ENCODE measurements at regions not wholly inside any gene's neighbourhood (a gene's known extent, or its start where the extent isn't known, plus 50 kb on each side); places are given as distances from the start of the nearest gene placed in this dataset.

- TF ChIP-seq CTCF (tag by site-specific recombination; IDR thresholded peaks at IDR 0.05) (no peak), YY1 (tag by site-specific recombination; IDR thresholded peaks at IDR 0.05) (no peak), ZSCAN18 (tag by site-specific recombination; IDR thresholded peaks at IDR 0.05) (no peak), ZNF530 (tag by site-specific recombination; IDR thresholded peaks at IDR 0.05; ENCODE audit: low read depth) (no peak), BCL11A (tag by site-specific recombination; IDR thresholded peaks at IDR 0.05; ENCODE audit: low read depth) (no peak)
Observed at GRCh38 chrX:69090022-69090421, 75.2 kb downstream of the PJA1 start.

Data from HEK293 (cell line).